Tibial nerve (tissue), 4 donors: ENCODE measurements at regions not wholly inside any gene's neighbourhood (a gene's known extent, or its start where the extent isn't known, plus 50 kb on each side); places are given as distances from the start of the nearest gene placed in this dataset.
"Not testable (repeated sequence)": the region's sequence is repeated elsewhere in the genome, so short reads cannot be mapped to it uniquely, and the experiment has no call there.

Experiments
- DNase-seq, 2 donors: peaks; one replicate each; pipeline ENCODE4 v3.0.0-alpha.2; 2019; ENCODE audit warnings: low spot score in 2 of 2
- H3K27ac ChIP-seq, 4 donors: fragments of 200-600 bp; sonication (generic) in 3 of 4; one replicate each; pipeline ENCODE4 v1.5.1; 2017 to 2019; ENCODE audit warnings: mild to moderate bottlenecking in 1 of 4
- H3K27me3 ChIP-seq, 2 donors: fragments of 200-600 bp; sonication (generic) in 1 of 2; one replicate each; pipeline versions ENCODE4 v1.5.1 to v1.6.0; 2017 to 2019
- H3K36me3 ChIP-seq, 3 donors: fragments of 200-600 bp; sonication (generic); one replicate each; pipeline ENCODE4 v1.5.1; 2018 to 2019
- H3K4me1 ChIP-seq, 4 donors: fragments of 200-600 bp; sonication (generic) in 3 of 4; one replicate each; pipeline ENCODE4 v1.5.1; 2017 to 2019
- H3K4me3 ChIP-seq, 4 donors: fragments of 200-600 bp; sonication (generic) in 3 of 4; one replicate each; pipeline ENCODE4 v1.5.1; 2017 to 2019; ENCODE audit warnings: mild to moderate bottlenecking in 1 of 4, moderate library complexity in 1 of 4
- H3K9me3 ChIP-seq, 4 donors: fragments of 200-600 bp; sonication (generic) in 3 of 4; one replicate each; pipeline ENCODE4 v1.5.1; 2017 to 2019
- EP300 ChIP-seq, 2 donors: sonication (generic); formaldehyde crosslinking; IDR thresholded peaks; one replicate each; pipeline ENCODE4 v1.6.1; 2017; ENCODE audit warnings: antibody characterized with exemption in 2 of 2, mild to moderate bottlenecking in 1 of 2
- POLR2A ChIP-seq, 2 donors: fragments of 450-650 bp; IDR thresholded peaks; one replicate each; pipeline ENCODE4 v1.6.1; 2017; ENCODE audit warnings: antibody characterized with exemption in 2 of 2, mild to moderate bottlenecking in 2 of 2, moderate library complexity in 2 of 2
- WGBS, 2 donors: methylation state at CpG; one replicate each; pipeline ENCODE4 v1.1.5; 2018; 5-methylcytosine and 5-hydroxymethylcytosine counted together
- TF ChIP-seq, protein P1 (sequence below), 5 experiments: fragments of 200-600 bp in 3 of 5; fragments of 450-650 bp in 2 of 5; sonication (generic) in 3 of 5; IDR thresholded peaks; one replicate each; pipeline ENCODE4 v1.5.1; 2016 to 2019; ENCODE audit warnings: antibody characterized with exemption in 5 of 5, mild to moderate bottlenecking in 3 of 5, moderate library complexity in 2 of 5

DNA sequence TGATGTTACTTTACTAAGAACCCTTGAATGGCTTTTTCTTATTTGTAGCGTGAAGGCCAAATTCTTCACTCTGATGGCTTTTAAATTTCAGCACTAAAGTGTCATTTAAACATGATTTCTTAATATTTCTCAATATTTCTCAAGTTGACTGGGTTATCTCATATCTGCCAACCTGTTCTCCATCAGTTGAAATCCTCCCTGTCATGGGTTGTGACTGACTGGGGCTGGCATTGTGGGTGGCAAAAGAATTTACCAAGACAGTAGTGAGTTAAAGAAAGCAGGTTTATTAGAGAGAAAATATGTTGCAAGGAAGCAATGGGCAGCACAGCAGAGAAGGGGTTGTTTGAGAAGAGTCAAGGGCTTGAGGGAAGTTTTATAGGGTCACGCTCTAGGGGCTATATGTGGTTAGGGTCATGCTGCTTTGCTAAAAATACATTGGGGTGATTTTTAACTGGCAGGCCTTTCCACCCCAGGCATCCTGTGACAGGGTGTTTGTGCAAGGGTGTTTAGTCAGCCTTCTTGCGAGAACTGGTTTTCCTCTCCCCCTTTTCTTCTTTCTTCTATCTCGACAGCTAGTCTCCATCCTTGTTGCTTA is 232.8 kb upstream of the SEL1L start:
- no peak overlapping the region for H3K4me3 ChIP-seq
- H3K9me3 ChIP-seq, result no peaks in the 10 kb centered on the region
- no peaks in the 10 kb centered on the region for H3K36me3 ChIP-seq
- 71% methylated on average over 4 of the region's 4 CpGs for WGBS, 2 donors
- H3K27ac ChIP-seq, result no peak overlapping the region
- H3K27me3 ChIP-seq, result no peaks in the 10 kb centered on the region
- H3K4me1 ChIP-seq, result no peaks in the 10 kb centered on the region
- DNase-seq, result no peak
- TF ChIP-seq, protein P1, sequence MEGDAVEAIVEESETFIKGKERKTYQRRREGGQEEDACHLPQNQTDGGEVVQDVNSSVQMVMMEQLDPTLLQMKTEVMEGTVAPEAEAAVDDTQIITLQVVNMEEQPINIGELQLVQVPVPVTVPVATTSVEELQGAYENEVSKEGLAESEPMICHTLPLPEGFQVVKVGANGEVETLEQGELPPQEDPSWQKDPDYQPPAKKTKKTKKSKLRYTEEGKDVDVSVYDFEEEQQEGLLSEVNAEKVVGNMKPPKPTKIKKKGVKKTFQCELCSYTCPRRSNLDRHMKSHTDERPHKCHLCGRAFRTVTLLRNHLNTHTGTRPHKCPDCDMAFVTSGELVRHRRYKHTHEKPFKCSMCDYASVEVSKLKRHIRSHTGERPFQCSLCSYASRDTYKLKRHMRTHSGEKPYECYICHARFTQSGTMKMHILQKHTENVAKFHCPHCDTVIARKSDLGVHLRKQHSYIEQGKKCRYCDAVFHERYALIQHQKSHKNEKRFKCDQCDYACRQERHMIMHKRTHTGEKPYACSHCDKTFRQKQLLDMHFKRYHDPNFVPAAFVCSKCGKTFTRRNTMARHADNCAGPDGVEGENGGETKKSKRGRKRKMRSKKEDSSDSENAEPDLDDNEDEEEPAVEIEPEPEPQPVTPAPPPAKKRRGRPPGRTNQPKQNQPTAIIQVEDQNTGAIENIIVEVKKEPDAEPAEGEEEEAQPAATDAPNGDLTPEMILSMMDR (IDR thresholded peaks at IDR 0.05), result no peak
- no peak for TF ChIP-seq POLR2A (IDR thresholded peaks at IDR 0.05)
- no peak for TF ChIP-seq EP300 (IDR thresholded peaks at IDR 0.05)

GRCh38 chr14:81767266-81767995 is 233.8 kb upstream of the SEL1L start:
- 79 to 81% methylated on average over 2 of the region's 2 CpGs for WGBS, 2 donors
- DNase-seq, result no peak
- H3K4me1 ChIP-seq, result no peaks in the 10 kb centered on the region
- TF ChIP-seq, protein P1 (IDR thresholded peaks at IDR 0.05), result no peak
- no peak for TF ChIP-seq EP300 (IDR thresholded peaks at IDR 0.05)
- TF ChIP-seq POLR2A (IDR thresholded peaks at IDR 0.05), result no peak
- H3K27ac ChIP-seq, result no peak overlapping the region
- no peaks in the 10 kb centered on the region for H3K9me3 ChIP-seq
- no peaks in the 10 kb centered on the region for H3K36me3 ChIP-seq
- H3K27me3 ChIP-seq, result no peaks in the 10 kb centered on the region
- no peak overlapping the region for H3K4me3 ChIP-seq

DNA sequence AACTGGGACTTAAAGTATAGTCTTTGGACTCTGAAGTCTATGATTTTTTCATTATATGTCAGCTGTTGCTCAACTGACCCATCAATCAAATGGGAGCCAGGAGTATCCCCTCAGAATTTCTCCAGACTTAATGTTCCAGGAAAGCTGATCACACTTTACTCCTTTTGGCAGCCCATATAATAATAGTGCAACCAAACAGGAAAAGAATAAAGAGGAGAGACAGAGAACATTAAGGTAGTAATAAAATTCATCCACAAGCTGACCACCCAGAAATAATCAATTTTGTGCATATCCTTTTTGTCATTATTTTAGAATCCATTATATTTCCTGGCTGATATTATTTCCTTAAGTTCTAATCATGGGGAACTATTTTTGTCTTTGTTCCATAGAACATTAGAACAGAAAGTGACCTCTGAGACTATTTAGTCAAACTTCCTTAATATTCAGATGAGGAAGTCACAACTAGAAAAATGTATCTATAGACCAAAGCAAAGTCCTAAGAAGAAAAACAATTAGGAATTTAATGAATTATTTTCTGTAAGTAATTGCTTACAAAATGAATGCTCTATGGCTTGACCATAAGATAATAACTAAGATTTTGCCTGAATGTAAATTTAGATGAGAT is 238.1 kb upstream of the SEL1L start:
- H3K27me3 ChIP-seq, result no peaks in the 10 kb centered on the region
- H3K4me1 ChIP-seq, result no peaks in the 10 kb centered on the region
- H3K9me3 ChIP-seq, result no peaks in the 10 kb centered on the region
- TF ChIP-seq POLR2A (IDR thresholded peaks at IDR 0.05) (no peak), EP300 (IDR thresholded peaks at IDR 0.05) (no peak)
- TF ChIP-seq, protein P1 (IDR thresholded peaks at IDR 0.05), result no peak
- no peaks in the 10 kb centered on the region for H3K36me3 ChIP-seq
- peak overlapping the region in 2 of 4 donors; percentile 0 to 47 for H3K27ac ChIP-seq
- no peak overlapping the region for H3K4me3 ChIP-seq
- DNase-seq, result no peak

- Histone ChIP-seq H3K27me3 (no peaks in the 10 kb centered on the region), H3K9me3 (no peaks in the 10 kb centered on the region), H3K4me1 (no peaks in the 10 kb centered on the region), H3K27ac (peak overlapping the region in 1 of 4 donors; percentile 47), H3K36me3 (no peaks in the 10 kb centered on the region), H3K4me3 (no peak overlapping the region)
- TF ChIP-seq, protein P1 (IDR thresholded peaks at IDR 0.05), result no peak
- TF ChIP-seq POLR2A (IDR thresholded peaks at IDR 0.05) (no peak), EP300 (IDR thresholded peaks at IDR 0.05) (peak in 1 of 2 donors; percentile 66)
- 82 to 85% methylated on average over 1 of the region's 1 CpG for WGBS, 2 donors
- DNase-seq, result peak in 1 of 2 donors; percentile 9
Measured at GRCh38 chr14:81772381-81772780, 238.7 kb upstream of the SEL1L start.

DNA sequence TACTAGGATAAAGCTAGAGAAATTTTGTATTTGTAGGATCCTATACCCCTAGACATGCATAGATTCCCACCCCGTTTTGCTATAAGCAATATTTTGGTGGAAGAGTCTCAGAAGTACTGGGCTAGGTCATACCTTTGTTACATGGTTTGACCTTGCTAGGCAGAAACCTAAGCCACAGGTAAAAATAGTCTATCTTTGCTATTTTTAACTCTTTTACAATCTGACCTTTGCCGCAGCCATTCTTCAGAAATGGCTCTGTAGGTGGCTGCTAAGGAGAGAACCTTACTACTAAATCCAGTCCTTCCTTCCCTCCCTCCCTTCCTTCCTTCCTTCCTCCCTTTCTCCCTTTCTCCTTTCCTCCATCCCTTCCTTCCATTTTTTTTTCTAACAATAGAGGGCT is 242.9 kb upstream of the SEL1L start:
- Histone ChIP-seq H3K36me3 (no peaks in the 10 kb centered on the region), H3K27me3 (no peaks in the 10 kb centered on the region), H3K4me3 (no peak overlapping the region), H3K4me1 (no peaks in the 10 kb centered on the region), H3K27ac (no peak overlapping the region), H3K9me3 (no peaks in the 10 kb centered on the region)
- WGBS, 2 donors, result 95 to 99% methylated on average over 2 of the region's 2 CpGs
- DNase-seq, result no peak
- TF ChIP-seq, protein P1 (IDR thresholded peaks at IDR 0.05), result no peak
- TF ChIP-seq EP300 (IDR thresholded peaks at IDR 0.05), result no peak
- no peak for TF ChIP-seq POLR2A (IDR thresholded peaks at IDR 0.05)

DNA sequence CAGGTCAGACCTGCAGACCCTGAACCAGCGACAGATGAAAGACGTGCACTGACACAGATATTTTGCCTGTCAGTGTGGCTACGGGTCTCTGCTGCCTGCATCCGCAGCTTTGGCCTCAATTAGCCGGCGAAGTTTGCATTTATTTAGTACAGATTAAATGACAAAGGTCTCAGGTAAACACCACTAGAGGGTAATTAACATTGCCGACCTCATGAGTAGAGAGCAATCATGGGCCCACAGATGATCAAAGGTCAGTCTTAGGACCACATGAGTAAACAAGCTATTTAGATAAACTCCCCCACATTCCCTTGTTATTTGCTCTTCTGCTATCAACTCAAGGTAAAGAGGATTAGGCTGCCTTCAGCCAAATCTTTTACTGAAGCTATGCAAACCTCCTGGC is 248.1 kb upstream of the SEL1L start:
- H3K27ac ChIP-seq, H3K36me3 ChIP-seq, H3K27me3 ChIP-seq, DNase-seq, H3K9me3 ChIP-seq, H3K4me3 ChIP-seq, H3K4me1 ChIP-seq: not testable (repeated sequence)
- WGBS, 2 donors, result 75 to 78% methylated on average over 7 of the region's 7 CpGs
